NCI-H524 (cell line): ENCODE measurements at regions not wholly inside any gene's neighbourhood (a gene's known extent, or its start where the extent isn't known, plus 50 kb on each side); places are given as distances from the start of the nearest gene placed in this dataset.

Experiments used
- DNase-seq, 2 experiments: peaks; one replicate each; lab custom pipeline; 2025; lab: John Stamatoyannopoulos, UW

- no peak for DNase-seq
Measured at GRCh38 chr4:144574000-144574399, 72.0 kb upstream of the HHIP start.

GRCh38 chr4:144574509-144574908 lies 71.4 kb upstream of the HHIP start:
- no peak for DNase-seq

GRCh38 chr4:144575181-144575580 lies 70.8 kb upstream of the HHIP start:
- peak; percentile 78 to 93 for DNase-seq

- no peak for DNase-seq
Measured at GRCh38 chr4:144578681-144579080, 67.3 kb upstream of the HHIP start.

GRCh38 chr4:144579411-144580030 lies 66.4 kb upstream of the HHIP start:
- DNase-seq: no peak

- no peak for DNase-seq
Measured at GRCh38 chr4:144580430-144580829, 65.5 kb upstream of the HHIP start.

GRCh38 chr4:144582105-144582850 lies 63.7 kb upstream of the HHIP start:
- DNase-seq: no peak

GRCh38 chr4:144582975-144583374 lies 63.0 kb upstream of the HHIP start:
- no peak for DNase-seq

- DNase-seq: no peak
Measured at GRCh38 chr4:144583658-144584057, 62.3 kb upstream of the HHIP start.

- DNase-seq: no peak
Measured at GRCh38 chr4:144584428-144584827, 61.5 kb upstream of the HHIP start.

- DNase-seq: no peak
Measured at GRCh38 chr4:144589512-144589911, 56.4 kb upstream of the HHIP start.

- no peak for DNase-seq
Measured at GRCh38 chr4:144590020-144590419, 55.9 kb upstream of the HHIP start.

GRCh38 chr4:144591401-144591800 lies 54.6 kb upstream of the HHIP start:
- DNase-seq: peak; percentile 68 to 83

GRCh38 chr4:144592264-144592663 lies 53.7 kb upstream of the HHIP start:
- no peak for DNase-seq

- no peak for DNase-seq
Measured at GRCh38 chr4:144594471-144594986, 51.4 kb upstream of the HHIP start.

- DNase-seq: no peak
Measured at GRCh38 chr4:144595681-144596080, 50.3 kb upstream of the HHIP start.
